HEK293 (cell line): ENCODE measurements at regions not wholly inside any gene's neighbourhood (a gene's known extent, or its start where the extent isn't known, plus 50 kb on each side); places are given as distances from the start of the nearest gene placed in this dataset.

Source experiments
- CTCF ChIA-PET: fragments of 350-600 bp; formaldehyde crosslinking; extraction: SDS; loops from one replicate; lab custom pipeline; 2021; ENCODE audit warnings: antibody characterized with exemption; lab: Yijun Ruan, JAX
- POLR2A ChIA-PET: fragments of 300-600 bp; formaldehyde crosslinking; extraction: SDS; loops from one replicate; lab custom pipeline; 2020; ENCODE audit warnings: antibody characterized with exemption, inconsistent platforms; lab: Yijun Ruan, JAX
- H3K27ac ChIP-seq: fragments of 200-500 bp; sonication (Bioruptor generic); 2 replicates; pipeline ENCODE4 v1.5.1; 2014; ENCODE audit warnings: low read depth, low read length, control low read depth, inconsistent platforms; ENCODE audit errors: extremely low read depth
- H3K36me3 ChIP-seq, 2 experiments: fragments of 200-500 bp in 1 of 2; sonication (Bioruptor generic) in 1 of 2; 1 replicate in 1 of 2; 2 replicates in 1 of 2; pipeline ENCODE4 v1.5.1; 2014 to 2017; ENCODE audit warnings: inconsistent platforms in 2 of 2, low read length in 2 of 2; ENCODE audit not compliant: control insufficient read depth in 2 of 2, insufficient read depth in 1 of 2
- H3K4me1 ChIP-seq: fragments of 200-500 bp; sonication (Bioruptor generic); 2 replicates; pipeline ENCODE4 v1.5.1; 2014; ENCODE audit warnings: mild to moderate bottlenecking, low read length, inconsistent platforms; ENCODE audit not compliant: control insufficient read depth, insufficient read depth
- H3K4me3 ChIP-seq: 2 replicates; pipeline ENCODE4 v1.5.1; 2011; ENCODE audit warnings: low read depth, mild to moderate bottlenecking, control low read depth, low read length, moderate library complexity
- H3K9me3 ChIP-seq: fragments of 200-500 bp; sonication (Bioruptor generic); 2 replicates; pipeline ENCODE4 v1.5.1; 2014; ENCODE audit warnings: low read depth, low read length, inconsistent platforms; ENCODE audit not compliant: control insufficient read depth, insufficient read depth
- BCL11A ChIP-seq: fragments of 450-650 bp; formaldehyde crosslinking; IDR thresholded peaks from 2 replicates; pipeline ENCODE4 v1.5.1; 2016; ENCODE audit warnings: low read depth, missing biosample characterization, missing genetic modification characterization
- FEZF1 ChIP-seq: fragments of 450-650 bp; formaldehyde crosslinking; IDR thresholded peaks from 2 replicates; pipeline ENCODE4 v1.5.1; 2016; ENCODE audit warnings: missing biosample characterization, missing genetic modification characterization
- TF ChIP-seq, protein P1 (sequence below): fragments of 450-650 bp; formaldehyde crosslinking; IDR thresholded peaks from 2 replicates; pipeline ENCODE4 v1.5.1; 2016; ENCODE audit warnings: missing biosample characterization, missing genetic modification characterization

DNA sequence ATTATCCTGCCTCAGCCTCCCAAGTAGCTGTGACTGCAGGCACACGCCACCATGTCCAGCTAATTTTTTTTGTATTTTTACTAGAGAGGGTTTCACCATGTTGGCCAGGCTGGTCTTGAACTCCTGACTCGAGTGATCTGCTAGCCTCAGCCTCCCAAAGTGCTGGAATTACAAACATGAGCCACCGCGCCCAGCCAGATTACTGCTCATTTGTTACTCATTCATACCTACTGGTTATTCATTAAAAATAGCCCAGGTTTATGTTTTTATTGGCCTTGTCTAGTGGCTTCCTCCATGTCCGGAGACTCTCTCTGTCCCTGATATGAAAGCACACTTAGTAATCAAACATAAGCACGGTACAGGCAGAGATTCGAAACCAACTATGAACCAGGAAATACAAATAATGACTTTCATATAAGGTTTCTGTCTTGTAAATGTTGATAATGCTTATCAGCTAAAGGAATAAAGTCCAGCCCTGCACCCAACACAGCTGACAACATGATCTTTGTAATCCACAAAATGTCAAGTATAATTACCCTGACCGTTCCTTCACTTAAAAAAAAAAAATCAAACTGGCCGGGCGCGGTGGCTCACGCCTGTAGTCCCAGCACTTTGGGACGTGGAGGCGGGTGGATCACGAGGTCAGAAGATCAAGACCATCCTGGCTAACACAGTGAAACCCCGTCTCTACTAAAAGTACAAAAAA, 50.4 kb upstream of the CXADR start:
- H3K4me1 ChIP-seq: peaks cover 11% of the 10 kb centered on the region
- no peak overlapping the region for H3K4me3 ChIP-seq
- CTCF ChIA-PET: interaction anchor here (0.7 to 1.3 kb wide), 3 partner anchors 21 to 50 kb away, joined by 3 to 8 read pairs (median 3); no protein-coding TSS in a partner anchor
- H3K36me3 ChIP-seq: no peaks in the 10 kb centered on the region
- H3K27ac ChIP-seq: no peak overlapping the region
- no peaks in the 10 kb centered on the region for H3K9me3 ChIP-seq
- TF ChIP-seq, protein P1, sequence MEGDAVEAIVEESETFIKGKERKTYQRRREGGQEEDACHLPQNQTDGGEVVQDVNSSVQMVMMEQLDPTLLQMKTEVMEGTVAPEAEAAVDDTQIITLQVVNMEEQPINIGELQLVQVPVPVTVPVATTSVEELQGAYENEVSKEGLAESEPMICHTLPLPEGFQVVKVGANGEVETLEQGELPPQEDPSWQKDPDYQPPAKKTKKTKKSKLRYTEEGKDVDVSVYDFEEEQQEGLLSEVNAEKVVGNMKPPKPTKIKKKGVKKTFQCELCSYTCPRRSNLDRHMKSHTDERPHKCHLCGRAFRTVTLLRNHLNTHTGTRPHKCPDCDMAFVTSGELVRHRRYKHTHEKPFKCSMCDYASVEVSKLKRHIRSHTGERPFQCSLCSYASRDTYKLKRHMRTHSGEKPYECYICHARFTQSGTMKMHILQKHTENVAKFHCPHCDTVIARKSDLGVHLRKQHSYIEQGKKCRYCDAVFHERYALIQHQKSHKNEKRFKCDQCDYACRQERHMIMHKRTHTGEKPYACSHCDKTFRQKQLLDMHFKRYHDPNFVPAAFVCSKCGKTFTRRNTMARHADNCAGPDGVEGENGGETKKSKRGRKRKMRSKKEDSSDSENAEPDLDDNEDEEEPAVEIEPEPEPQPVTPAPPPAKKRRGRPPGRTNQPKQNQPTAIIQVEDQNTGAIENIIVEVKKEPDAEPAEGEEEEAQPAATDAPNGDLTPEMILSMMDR (tag by site-specific recombination): no peak
- TF ChIP-seq FEZF1 (no peak), BCL11A (tag by site-specific recombination) (no peak)
- POLR2A ChIA-PET: no interaction called here
